Naive thymus-derived CD4-positive, alpha-beta T cell (primary cell): ENCODE measurements at regions not wholly inside any gene's neighbourhood (a gene's known extent, or its start where the extent isn't known, plus 50 kb on each side); places are given as distances from the start of the nearest gene placed in this dataset.

Experiments used
- ATAC-seq: fragments of 150-1000 bp; cut with Tn5 transposase; 2 replicates; pipeline ENCODE4 v1.10.0; 2021; ENCODE audit warnings: mild to moderate bottlenecking, moderate library complexity
- CTCF ChIA-PET: fragments of 350-600 bp; sonication (Branson Sonifier 250); formaldehyde crosslinking; loops from one replicate; lab custom pipeline; 2021; ENCODE audit warnings: antibody characterized with exemption; lab: Charles Lee
- POLR2A ChIA-PET: fragments of 350-600 bp; sonication (Branson Sonifier 250); formaldehyde crosslinking; loops from one replicate; lab custom pipeline; 2021; ENCODE audit warnings: antibody characterized with exemption, inconsistent platforms; lab: Charles Lee
- DNase-seq, 9 donors: peaks; one replicate each; pipeline versions ENCODE4 v3.0.0 to v3.0.0-alpha.2; 2020 to 2022; ENCODE audit warnings: mixed read lengths in 1 of 9
- H3K27ac ChIP-seq: one replicate; pipeline ENCODE4 v1.7.0; 2013; ENCODE audit warnings: mild to moderate bottlenecking, low read depth, low read length, moderate library complexity
- H3K27me3 ChIP-seq, 2 donors: one replicate each; pipeline ENCODE4 v1.7.0; 2013; ENCODE audit warnings: low read length in 2 of 2, mild to moderate bottlenecking in 2 of 2, moderate library complexity in 2 of 2; ENCODE audit not compliant: control insufficient read depth in 2 of 2, insufficient read depth in 2 of 2
- H3K36me3 ChIP-seq, 3 experiments: 1 replicate in 2 of 3; 2 replicates in 1 of 3; pipeline ENCODE4 v1.7.0; 2013; ENCODE audit warnings: low read length in 3 of 3, mild to moderate bottlenecking in 3 of 3, moderate library complexity in 1 of 3; ENCODE audit not compliant: insufficient read depth in 3 of 3, control insufficient read depth in 2 of 3
- H3K4me1 ChIP-seq, 2 donors: one replicate each; pipeline ENCODE4 v1.7.0; 2013; ENCODE audit warnings: low read length in 2 of 2, mild to moderate bottlenecking in 2 of 2, moderate library complexity in 1 of 2; ENCODE audit not compliant: control insufficient read depth in 2 of 2, insufficient read depth in 2 of 2
- H3K4me3 ChIP-seq: 2 replicates; pipeline ENCODE4 v1.7.0; 2013; ENCODE audit warnings: mild to moderate bottlenecking, low read length
- H3K9me3 ChIP-seq, 3 experiments: 1 replicate in 2 of 3; 2 replicates in 1 of 3; pipeline ENCODE4 v1.7.0; 2013; ENCODE audit warnings: low read length in 3 of 3; ENCODE audit not compliant: control insufficient read depth in 2 of 3
- H3K27ac Mint-ChIP-seq, 9 donors: one replicate each; pipeline ENCODE4 v1.8.0; 2020 to 2022; ENCODE audit warnings: mixed read lengths in 9 of 9, mild to moderate bottlenecking in 8 of 9, moderate library complexity in 5 of 9, inconsistent platforms in 2 of 9
- H3K27me3 Mint-ChIP-seq, 5 donors: one replicate each; pipeline ENCODE4 v1.8.0; 2021 to 2022; ENCODE audit warnings: mixed read lengths in 5 of 5, mild to moderate bottlenecking in 1 of 5
- H3K36me3 Mint-ChIP-seq, 5 donors: one replicate each; pipeline ENCODE4 v1.8.0; 2020 to 2022; ENCODE audit warnings: mixed read lengths in 5 of 5, mild to moderate bottlenecking in 3 of 5, inconsistent platforms in 1 of 5
- H3K4me1 Mint-ChIP-seq, 7 donors: one replicate each; pipeline ENCODE4 v1.8.0; 2020 to 2022; ENCODE audit warnings: mixed read lengths in 7 of 7, mild to moderate bottlenecking in 3 of 7, inconsistent platforms in 1 of 7
- H3K4me3 Mint-ChIP-seq, 10 donors: one replicate each; pipeline ENCODE4 v1.8.0; 2020 to 2022; ENCODE audit warnings: mild to moderate bottlenecking in 10 of 10, mixed read lengths in 10 of 10, moderate library complexity in 6 of 10, inconsistent platforms in 2 of 10
- H3K9me3 Mint-ChIP-seq, 11 donors: one replicate each; pipeline ENCODE4 v1.8.0; 2020 to 2022; ENCODE audit warnings: mixed read lengths in 11 of 11, mild to moderate bottlenecking in 4 of 11, inconsistent platforms in 1 of 11, moderate library complexity in 1 of 11
- intact Hi-C, 2 donors: fragments of 100-400 bp; cut with micrococcal nuclease; formaldehyde crosslinking; loops; one replicate each; pipeline ENCODE4 v1.15.1; 2023

DNA sequence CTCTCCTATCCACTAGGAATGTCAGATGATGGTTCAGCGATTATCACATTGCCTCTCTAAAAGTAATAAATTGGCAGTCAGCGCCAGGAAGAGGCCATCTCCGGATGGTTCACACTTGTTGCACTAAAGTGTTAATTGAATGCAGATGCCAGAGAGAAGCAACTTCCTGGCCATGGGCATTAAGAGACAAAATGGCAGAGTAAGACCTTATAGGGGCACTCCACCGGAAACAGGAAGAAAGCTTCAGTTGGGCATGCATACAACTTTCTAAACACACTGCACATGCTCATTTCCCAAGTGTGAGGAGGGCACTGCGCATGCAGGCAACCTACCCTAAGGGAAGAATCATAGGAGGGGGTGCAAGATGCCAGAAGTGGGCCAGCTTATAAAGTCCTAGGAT is 71.7 kb upstream of the AUTS2 start:
- DNase-seq: no peak
- Histone ChIP-seq H3K9me3 (no peaks in the 10 kb centered on the region), H3K27me3 (no peaks in the 10 kb centered on the region), H3K36me3 (no peaks in the 10 kb centered on the region), H3K4me1 (no peaks in the 10 kb centered on the region), H3K27ac (no peak overlapping the region), H3K4me3 (no peak overlapping the region)
- CTCF ChIA-PET: no interaction called here
- no peak overlapping the region for H3K27ac Mint-ChIP-seq
- ATAC-seq: no peak
- H3K27me3 Mint-ChIP-seq: peaks cover 0 to 11% (median 0%) of the 10 kb centered on the region in 5 donors
- H3K4me1 Mint-ChIP-seq: no peaks in the 10 kb centered on the region
- no peaks in the 10 kb centered on the region for H3K36me3 Mint-ChIP-seq
- peaks cover 0 to 17% (median 2%) of the 10 kb centered on the region in 11 donors for H3K9me3 Mint-ChIP-seq
- H3K4me3 Mint-ChIP-seq: no peak overlapping the region
- intact Hi-C loops: no loop called here
- POLR2A ChIA-PET: no interaction called here

DNA sequence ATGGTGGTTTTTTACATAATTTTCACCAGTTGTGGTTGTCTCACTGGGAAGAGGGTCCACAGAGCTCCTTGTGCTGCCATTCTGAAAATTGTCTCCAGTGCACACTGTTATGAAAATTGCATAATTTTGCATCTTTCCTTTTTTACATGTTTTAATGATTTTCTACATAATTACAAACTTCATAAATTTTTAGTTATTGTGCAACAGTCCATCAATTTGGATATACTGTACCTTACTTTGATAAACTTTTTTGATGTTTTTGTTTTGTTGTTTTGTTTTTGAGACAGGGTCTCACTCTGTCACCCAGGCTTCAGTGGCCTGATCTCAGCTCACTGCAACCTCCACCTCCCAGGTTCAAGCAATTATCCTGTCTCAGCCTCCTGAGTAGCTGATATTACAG is 70.6 kb upstream of the AUTS2 start:
- Mint-ChIP-seq H3K4me3 (no peak overlapping the region), H3K36me3 (no peaks in the 10 kb centered on the region), H3K4me1 (no peaks in the 10 kb centered on the region), H3K27me3 (peaks cover 0 to 11% (median 0%) of the 10 kb centered on the region in 5 donors), H3K9me3 (peaks cover 0 to 16% (median 3%) of the 10 kb centered on the region in 11 donors), H3K27ac (no peak overlapping the region)
- Histone ChIP-seq H3K4me1 (no peaks in the 10 kb centered on the region), H3K9me3 (no peaks in the 10 kb centered on the region), H3K4me3 (no peak overlapping the region), H3K27ac (no peak overlapping the region), H3K27me3 (no peaks in the 10 kb centered on the region), H3K36me3 (no peaks in the 10 kb centered on the region)
- intact Hi-C loops: no loop called here
- ATAC-seq (no peak), DNase-seq (no peak)
- ChIA-PET POLR2A (no interaction called here), CTCF (no interaction called here)

DNA sequence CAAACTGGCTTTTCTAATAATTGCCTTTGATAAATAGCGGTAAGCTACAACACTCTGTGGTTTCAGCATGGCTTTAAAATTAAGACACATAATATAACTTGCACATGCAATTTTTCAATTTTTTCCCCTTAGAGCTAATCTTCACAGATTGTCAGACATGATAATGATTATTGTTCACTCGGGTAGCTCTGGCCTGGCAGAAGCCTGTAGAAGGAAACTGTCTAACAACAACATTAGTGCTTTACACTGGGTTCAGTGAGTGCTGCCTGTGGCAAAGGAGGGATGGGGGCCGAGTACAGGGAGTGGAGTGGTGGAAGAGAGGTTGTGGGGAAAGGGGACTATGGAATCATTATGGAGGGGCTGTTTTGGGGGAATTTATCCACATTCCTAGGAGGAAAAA is 67.2 kb upstream of the AUTS2 start:
- no peak for DNase-seq
- H3K9me3 ChIP-seq: no peaks in the 10 kb centered on the region
- ATAC-seq: no peak
- Mint-ChIP-seq H3K36me3 (peaks cover 0 to 3% (median 0%) of the 10 kb centered on the region in 5 donors), H3K9me3 (peaks cover 0 to 7% (median 0%) of the 10 kb centered on the region in 11 donors), H3K27ac (peak overlapping the region in 1 of 9 donors; percentile 16), H3K4me1 (no peaks in the 10 kb centered on the region), H3K4me3 (no peak overlapping the region), H3K27me3 (peaks cover 0 to 19% (median 0%) of the 10 kb centered on the region in 5 donors)
- CTCF ChIA-PET: no interaction called here
- H3K27me3 ChIP-seq: no peaks in the 10 kb centered on the region
- no peaks in the 10 kb centered on the region for H3K4me1 ChIP-seq
- H3K4me3 ChIP-seq: no peak overlapping the region
- no peaks in the 10 kb centered on the region for H3K36me3 ChIP-seq
- POLR2A ChIA-PET: no interaction called here
- intact Hi-C loops: no loop called here
- H3K27ac ChIP-seq: no peak overlapping the region

DNA sequence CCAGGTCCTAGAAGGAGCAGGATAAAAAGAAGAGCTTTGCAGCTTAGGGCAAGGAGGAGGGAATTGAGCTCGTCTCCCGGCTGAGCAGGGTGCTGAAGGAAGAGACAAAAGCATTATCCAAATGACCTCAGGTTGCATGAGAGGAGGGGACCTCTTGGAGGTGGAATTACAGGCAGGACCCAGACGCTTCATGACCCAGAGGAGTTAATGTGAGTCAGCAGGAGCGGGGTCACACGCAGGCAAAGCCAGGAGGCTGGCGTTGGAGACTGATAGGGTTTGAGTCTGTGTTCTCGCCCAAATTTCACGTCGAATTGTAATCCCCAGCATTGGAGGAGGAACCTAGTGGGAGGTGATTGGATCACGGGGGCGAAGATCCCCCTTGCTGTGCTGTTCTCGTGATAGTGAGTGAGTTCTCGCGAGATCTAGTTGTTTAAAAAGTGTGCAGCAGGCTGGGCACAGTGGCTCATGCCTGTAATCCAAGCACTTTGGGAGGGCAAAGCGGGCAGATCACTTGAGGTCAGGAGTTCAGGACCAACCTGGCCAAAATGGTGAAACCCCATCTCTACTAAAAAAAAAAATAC is 63.7 kb upstream of the AUTS2 start:
- peaks cover 0 to 3% (median 0%) of the 10 kb centered on the region in 5 donors for H3K36me3 Mint-ChIP-seq
- intact Hi-C loops: no loop called here
- DNase-seq (no peak), ATAC-seq (no peak)
- Histone ChIP-seq H3K27me3 (no peaks in the 10 kb centered on the region), H3K36me3 (no peaks in the 10 kb centered on the region), H3K4me1 (no peaks in the 10 kb centered on the region), H3K9me3 (no peaks in the 10 kb centered on the region), H3K4me3 (no peak overlapping the region), H3K27ac (no peak overlapping the region)
- ChIA-PET POLR2A (interaction anchor here (0.7 kb wide), 1 partner anchor 32 kb away, joined by 3 read pairs; no protein-coding TSS in a partner anchor), CTCF (no interaction called here)
- H3K9me3 Mint-ChIP-seq: peaks cover 0 to 10% (median 0%) of the 10 kb centered on the region in 11 donors
- H3K4me1 Mint-ChIP-seq: peaks cover 0 to 1% (median 0%) of the 10 kb centered on the region in 7 donors
- no peak overlapping the region for H3K27ac Mint-ChIP-seq
- no peak overlapping the region for H3K4me3 Mint-ChIP-seq
- peaks cover 0 to 8% (median 0%) of the 10 kb centered on the region in 5 donors for H3K27me3 Mint-ChIP-seq

DNA sequence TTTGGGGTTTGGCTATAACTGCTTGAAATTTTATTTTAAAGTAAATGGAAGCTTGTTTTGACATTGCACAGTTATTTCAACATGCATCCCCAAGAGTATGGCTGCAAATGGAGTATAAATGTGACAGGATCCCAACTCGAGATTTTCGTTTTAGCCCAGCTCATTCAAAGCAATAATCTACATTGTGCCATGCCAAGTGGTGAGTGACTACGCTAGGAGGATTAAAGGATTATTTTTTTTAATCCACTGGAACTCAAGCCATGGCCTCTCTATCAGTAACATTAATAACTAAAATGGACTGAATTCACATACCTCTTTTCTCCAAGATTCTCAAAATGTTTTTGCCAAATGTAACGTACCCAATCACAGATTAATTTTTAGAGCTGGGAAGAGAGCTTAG is 60.6 kb upstream of the AUTS2 start:
- peaks cover 0 to 6% (median 0%) of the 10 kb centered on the region in 3 experiments for H3K9me3 ChIP-seq
- H3K9me3 Mint-ChIP-seq: peaks cover 0 to 11% (median 3%) of the 10 kb centered on the region in 11 donors
- intact Hi-C loops: no loop called here
- peaks cover 0 to 1% (median 0%) of the 10 kb centered on the region in 7 donors for H3K4me1 Mint-ChIP-seq
- ChIA-PET CTCF (no interaction called here), POLR2A (no interaction called here)
- ATAC-seq (no peak), DNase-seq (no peak)
- no peaks in the 10 kb centered on the region for H3K4me1 ChIP-seq
- H3K4me3 Mint-ChIP-seq: no peak overlapping the region
- H3K27me3 ChIP-seq: no peaks in the 10 kb centered on the region
- no peak overlapping the region for H3K4me3 ChIP-seq
- H3K27ac Mint-ChIP-seq: no peak overlapping the region
- peaks cover 0 to 8% (median 0%) of the 10 kb centered on the region in 5 donors for H3K27me3 Mint-ChIP-seq
- H3K27ac ChIP-seq: no peak overlapping the region
- H3K36me3 ChIP-seq: no peaks in the 10 kb centered on the region
- H3K36me3 Mint-ChIP-seq: peaks cover 0 to 3% (median 0%) of the 10 kb centered on the region in 5 donors

DNA sequence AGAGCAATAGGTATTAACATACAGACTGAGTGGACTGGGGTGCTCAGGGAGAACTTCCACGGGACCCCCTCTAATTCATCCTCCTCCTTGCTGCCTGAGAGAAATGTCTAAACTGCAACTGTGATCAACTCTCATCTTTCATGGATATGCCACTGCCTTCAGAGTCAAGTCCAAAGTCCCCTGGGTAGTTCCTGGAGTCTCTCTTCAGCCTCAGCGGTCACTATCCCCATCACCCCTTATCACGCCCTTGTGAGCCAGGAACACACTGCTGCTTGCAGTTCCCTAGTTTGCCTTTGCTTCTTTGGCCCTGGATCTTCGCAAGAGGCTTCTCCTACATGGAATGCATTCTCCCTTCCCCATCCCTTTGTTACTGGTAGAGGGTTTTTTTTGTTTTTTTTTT is 58.7 kb upstream of the AUTS2 start:
- no peak overlapping the region for H3K4me3 ChIP-seq
- peaks cover 0 to 6% (median 0%) of the 10 kb centered on the region in 3 experiments for H3K9me3 ChIP-seq
- H3K27ac ChIP-seq: no peak overlapping the region
- H3K4me3 Mint-ChIP-seq: no peak overlapping the region
- no peaks in the 10 kb centered on the region for H3K36me3 ChIP-seq
- H3K27me3 ChIP-seq: no peaks in the 10 kb centered on the region
- peaks cover 0 to 12% (median 2%) of the 10 kb centered on the region in 11 donors for H3K9me3 Mint-ChIP-seq
- H3K27ac Mint-ChIP-seq: no peak overlapping the region
- H3K27me3 Mint-ChIP-seq: peaks cover 0 to 3% (median 0%) of the 10 kb centered on the region in 5 donors
- ChIA-PET CTCF (no interaction called here), POLR2A (no interaction called here)
- H3K4me1 Mint-ChIP-seq: peaks cover 0 to 1% (median 0%) of the 10 kb centered on the region in 7 donors
- H3K4me1 ChIP-seq: no peaks in the 10 kb centered on the region
- H3K36me3 Mint-ChIP-seq: peaks cover 0 to 1% (median 0%) of the 10 kb centered on the region in 5 donors
- ATAC-seq (no peak), DNase-seq (no peak)
- intact Hi-C loops: no loop called here

DNA sequence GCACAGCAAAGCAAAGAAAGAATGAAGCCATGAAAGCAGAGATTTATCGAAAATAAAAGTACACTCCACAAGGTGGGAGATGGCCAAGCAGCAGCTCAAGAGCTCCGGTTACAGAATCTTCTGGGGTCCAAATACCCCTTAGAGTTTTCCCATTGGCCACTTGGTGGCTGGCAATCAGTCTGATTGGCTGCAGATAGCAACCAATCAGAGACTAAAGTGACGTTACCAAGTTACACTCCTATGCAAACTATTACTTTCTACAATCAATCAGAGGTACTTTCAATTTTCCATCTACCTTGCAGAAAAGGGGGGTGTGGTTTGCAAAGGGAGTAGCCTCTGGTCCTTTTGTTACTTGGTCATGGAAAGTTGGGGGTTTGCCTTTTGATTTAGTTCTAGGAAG is 58.0 kb upstream of the AUTS2 start:
- Mint-ChIP-seq H3K9me3 (peaks cover 0 to 12% (median 2%) of the 10 kb centered on the region in 11 donors), H3K4me3 (no peak overlapping the region), H3K27me3 (peaks cover 0 to 3% (median 0%) of the 10 kb centered on the region in 5 donors), H3K4me1 (peaks cover 0 to 1% (median 0%) of the 10 kb centered on the region in 7 donors), H3K27ac (no peak overlapping the region), H3K36me3 (no peaks in the 10 kb centered on the region)
- Histone ChIP-seq H3K9me3 (peaks cover 0 to 6% (median 0%) of the 10 kb centered on the region in 3 experiments), H3K36me3 (no peaks in the 10 kb centered on the region), H3K27me3 (no peaks in the 10 kb centered on the region), H3K4me1 (no peaks in the 10 kb centered on the region), H3K4me3 (no peak overlapping the region), H3K27ac (no peak overlapping the region)
- ATAC-seq (no peak), DNase-seq (no peak)
- CTCF ChIA-PET: no interaction called here
- POLR2A ChIA-PET: no interaction called here
- intact Hi-C loops: no loop called here
